ENCODE measurements at regions not wholly inside any gene's neighbourhood (a gene's known extent, or its start where the extent isn't known, plus 50 kb on each side); places are given as distances from the start of the nearest gene placed in this dataset.

- TF ChIP-seq POLR2A (IDR thresholded peaks at IDR 0.05), result no peak
- TF ChIP-seq POLR2AphosphoS5 (IDR thresholded peaks at IDR 0.05), result no peak
Measured at GRCh38 chr1:72693376-72693775, 411.0 kb upstream of the NEGR1 start.

Data from sigmoid colon (tissue), 4 donors.